Germinal center (tissue), 1 donor: ENCODE measurements at regions not wholly inside any gene's neighbourhood (a gene's known extent, or its start where the extent isn't known, plus 50 kb on each side); places are given as distances from the start of the nearest gene placed in this dataset.

Source experiments
- DNase-seq: peaks from one replicate; pipeline ENCODE4 v3.0.0; 2012; ENCODE audit warnings: mixed read lengths, low spot score

DNA sequence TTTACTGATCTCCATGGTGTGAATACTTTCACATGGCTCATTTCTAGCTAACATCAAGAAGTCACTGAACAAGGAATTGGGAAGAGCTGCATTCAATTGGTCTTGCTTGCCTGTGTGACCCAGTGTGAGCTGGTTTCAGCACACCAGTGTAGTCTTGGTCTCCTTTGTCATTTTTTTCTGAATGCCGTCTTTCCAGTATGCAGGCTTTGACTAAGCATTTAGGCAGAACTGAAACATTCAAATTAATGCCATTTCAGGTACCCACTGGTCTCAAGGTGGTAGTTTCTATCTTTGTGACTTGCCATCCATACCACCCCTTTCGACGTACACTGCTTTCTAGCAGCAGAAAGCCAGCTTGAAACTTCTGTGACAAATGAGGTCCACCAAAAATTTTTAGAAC, 550.5 kb upstream of the BOD1L1 start:
- no peak for DNase-seq

DNA sequence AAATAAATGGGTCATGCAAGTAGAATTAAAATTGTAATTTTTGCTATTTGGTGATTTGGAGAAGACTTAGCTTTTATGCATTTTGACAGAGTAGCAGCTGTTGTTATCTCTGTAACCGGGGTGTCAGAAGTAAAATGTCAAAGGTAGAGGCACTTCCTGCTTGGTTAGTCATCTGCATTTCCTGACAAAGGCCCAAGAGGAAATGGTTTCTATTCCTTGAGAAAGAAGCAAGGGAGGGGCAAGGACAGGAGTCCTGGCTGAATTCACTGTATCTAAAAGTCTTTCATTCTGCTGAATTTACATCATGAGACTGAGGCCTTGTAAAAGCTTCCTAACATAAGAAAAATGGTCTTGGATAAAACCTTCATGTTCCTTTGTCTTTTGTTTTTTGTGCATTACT, 550.9 kb upstream of the BOD1L1 start:
- no peak for DNase-seq

DNA sequence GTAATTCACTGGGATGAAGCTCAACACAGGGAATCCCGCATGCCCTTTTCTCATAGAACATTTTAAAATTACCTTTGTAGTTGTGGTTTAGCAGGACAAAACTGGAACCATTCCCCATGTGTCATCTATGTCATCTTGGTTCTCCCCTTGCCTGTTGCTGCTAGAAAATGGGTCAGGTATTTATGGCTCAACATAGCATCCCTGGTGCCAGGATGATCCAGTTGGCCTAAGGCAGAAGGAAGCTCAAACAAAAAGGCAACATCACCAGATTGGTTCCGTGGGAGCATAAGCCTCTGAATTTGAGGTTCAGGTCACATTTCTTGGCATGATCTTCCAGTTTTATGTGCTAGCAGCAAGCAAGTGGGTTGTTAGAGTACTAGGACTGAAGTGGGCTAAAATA, 552.6 kb upstream of the BOD1L1 start:
- DNase-seq, result no peak

DNA sequence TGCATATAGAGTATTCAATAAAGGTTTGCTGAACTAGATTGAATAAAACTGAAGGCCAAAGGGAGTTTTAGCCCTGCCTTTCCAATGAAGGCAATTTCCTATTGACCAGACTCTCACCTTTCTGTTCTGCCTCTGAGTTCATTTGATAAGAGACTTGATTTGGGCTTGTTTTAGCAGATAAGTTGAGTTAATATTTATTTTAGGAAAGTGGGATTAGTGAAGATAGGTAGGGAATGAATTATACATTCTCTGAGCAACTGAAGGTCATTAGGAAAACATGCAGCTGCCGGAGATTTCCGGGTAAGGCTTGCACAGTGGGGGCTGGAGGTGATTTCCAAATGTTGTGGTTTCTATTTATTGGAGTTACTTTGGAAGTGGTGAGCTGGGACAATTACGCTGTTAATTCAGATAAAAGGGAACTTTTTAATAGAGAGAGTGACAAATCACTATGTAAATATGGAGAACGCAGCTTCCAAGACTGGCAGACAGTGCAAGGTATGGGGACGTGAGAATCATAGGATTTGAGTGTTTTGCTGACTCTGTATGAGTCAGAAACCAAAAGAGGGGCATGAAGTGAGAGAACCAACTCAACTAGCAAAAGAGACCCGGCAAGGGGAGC, 553.6 kb upstream of the BOD1L1 start:
- no peak for DNase-seq

- DNase-seq, result no peak
These were observed 554.6 kb upstream of the BOD1L1 start for GRCh38 chr4:14182148-14182547.

DNA sequence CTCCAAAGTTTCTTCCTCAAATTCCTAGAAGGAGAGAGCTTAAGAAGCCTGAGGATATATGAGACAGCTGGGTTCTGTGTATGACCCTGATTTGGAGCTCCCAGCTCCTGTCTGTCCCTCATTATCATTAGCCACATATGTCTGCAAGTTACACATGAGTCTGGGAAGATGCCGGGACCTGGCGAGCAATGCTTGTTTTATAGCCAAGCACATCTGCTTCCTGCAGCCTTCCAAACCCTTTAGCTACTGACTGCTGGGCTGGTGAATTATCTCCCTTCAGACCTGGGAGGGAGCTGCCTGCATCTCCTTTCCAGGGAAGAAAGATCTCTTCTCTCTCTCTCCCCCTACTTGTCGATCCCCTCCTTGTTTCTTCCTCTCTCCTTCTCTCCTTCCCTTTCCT, 556.7 kb upstream of the BOD1L1 start:
- DNase-seq, result no peak

GRCh38 chr4:14184767-14185166, 557.2 kb upstream of the BOD1L1 start:
- no peak for DNase-seq

- no peak for DNase-seq
These were observed 560.7 kb upstream of the BOD1L1 start for GRCh38 chr4:14188214-14188613.

DNA sequence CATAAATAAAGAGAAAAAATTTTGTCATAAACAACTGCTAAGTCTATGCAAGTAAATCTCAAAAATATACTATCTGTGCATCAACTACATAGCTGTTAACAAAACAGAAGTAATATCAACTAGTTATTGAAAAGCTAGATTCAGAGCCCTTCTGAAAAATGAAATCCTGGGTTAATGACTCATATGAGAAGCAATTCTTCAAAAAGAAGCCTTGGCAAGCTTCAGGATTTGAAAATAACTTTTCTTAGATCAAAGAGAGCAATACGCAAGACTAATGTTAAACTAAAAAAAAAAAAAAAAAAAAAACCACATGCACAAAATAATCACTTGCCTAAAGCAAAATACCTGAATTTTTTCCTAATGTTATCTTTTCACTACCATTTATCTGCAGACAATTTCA, 566.1 kb upstream of the BOD1L1 start:
- no peak for DNase-seq

DNA sequence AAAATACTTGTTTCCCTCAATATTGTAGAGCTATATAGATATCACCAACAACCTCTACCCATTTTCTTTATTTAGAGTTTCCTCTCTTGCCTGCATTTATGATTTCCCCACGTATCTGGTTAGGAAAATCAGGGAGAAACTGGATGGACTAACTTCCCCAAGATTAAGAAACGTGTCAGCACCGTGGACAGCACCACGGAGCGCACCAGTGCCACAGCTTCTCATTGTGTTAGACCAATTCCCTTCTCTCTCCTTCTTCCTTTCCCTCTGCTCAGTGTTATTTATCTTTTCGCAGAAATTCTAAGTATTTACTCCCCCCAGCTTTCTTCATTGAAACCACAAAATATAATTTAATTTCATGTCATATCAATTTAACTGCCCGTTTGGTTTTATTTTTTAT, 568.6 kb upstream of the BOD1L1 start:
- no peak for DNase-seq

DNA sequence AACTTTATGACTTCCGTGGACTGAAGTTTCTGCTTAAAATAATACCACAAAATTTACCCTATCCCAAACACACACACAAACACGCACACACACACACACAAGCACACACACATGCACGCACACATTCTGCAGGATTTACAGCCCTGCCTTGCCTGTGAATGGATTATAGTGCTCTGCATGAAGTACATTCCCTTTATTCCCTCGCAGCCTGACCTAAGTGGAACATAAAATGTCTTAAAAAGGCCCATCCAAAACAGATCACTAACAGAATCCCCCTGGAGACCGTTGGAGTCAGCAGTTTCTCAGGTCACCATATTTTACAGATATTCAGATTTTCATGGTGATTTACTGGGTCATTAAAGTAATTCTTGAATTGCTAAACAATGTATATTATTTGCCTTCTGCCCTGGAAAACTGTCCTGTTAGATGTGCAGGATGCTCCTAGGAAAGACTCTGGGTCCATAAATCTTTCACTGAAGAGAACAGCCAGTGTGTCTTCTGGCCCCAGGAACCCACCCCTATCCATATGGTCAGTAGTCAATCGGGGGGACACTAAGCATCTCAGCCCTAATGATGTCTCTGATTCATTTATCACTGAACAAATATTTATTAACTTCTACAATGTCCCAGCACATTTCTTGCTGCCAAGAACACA, 587.7 kb upstream of the BOD1L1 start:
- no peak for DNase-seq

DNA sequence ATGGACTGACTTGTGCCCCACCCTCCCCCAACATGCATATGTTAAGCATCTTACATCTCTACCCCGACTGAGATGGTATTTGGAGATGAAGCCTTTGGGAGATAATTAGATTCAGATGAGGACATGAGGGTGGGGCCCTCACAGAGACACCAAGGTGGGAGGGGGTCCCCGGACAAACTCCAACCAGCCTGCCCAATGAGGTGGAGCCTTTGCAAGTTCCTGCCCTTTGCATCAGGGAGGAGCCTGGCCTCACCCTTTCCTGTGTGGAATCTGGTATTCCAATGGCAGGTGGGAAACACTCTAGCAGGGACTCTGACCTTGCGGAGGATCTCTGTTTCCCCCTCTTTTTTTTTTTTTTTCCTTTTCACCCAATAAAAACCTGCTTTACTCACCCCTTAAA, 589.9 kb upstream of the BOD1L1 start:
- no peak for DNase-seq

DNA sequence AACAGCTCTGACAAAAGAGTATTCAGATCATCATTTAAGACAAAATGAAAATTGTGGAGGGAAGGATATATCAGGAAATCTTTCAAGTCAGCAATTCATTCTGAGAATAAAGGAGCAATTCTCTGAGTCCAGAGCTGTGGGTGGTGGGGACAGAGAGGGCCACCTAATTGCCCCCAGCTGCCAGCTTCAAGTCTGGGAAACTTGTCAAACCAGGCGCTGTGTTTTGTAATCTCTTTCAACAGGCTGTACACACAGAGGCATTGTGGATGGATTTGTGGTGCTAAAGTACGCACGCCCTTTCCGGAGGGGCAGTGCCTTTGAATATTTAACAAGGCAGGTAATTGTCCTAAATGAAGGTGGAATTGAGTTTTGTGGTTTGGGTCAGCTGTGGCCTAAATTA, 591.1 kb upstream of the BOD1L1 start:
- DNase-seq, result no peak

DNA sequence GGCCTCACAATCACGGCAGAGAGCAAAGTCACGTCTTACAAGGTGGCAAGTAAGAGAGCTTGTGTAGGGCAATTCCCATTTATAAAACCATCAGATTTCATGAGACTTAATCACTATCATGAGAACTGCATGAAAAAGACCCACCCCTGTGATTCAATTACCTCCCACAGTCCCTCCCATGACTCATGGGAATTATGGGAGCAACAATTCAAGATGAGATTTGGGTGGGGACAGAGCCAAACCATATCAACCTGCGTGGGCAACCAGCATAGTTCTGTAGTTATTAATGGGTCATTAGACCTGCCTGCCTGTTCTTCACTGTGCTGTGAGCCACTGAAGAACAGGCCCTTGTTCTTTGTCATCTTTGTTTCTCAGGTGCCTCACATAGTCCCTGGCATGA, 593.7 kb upstream of the BOD1L1 start:
- DNase-seq, result no peak

GRCh38 chr4:14222377-14223029, 595.0 kb upstream of the BOD1L1 start:
- no peak for DNase-seq

DNA sequence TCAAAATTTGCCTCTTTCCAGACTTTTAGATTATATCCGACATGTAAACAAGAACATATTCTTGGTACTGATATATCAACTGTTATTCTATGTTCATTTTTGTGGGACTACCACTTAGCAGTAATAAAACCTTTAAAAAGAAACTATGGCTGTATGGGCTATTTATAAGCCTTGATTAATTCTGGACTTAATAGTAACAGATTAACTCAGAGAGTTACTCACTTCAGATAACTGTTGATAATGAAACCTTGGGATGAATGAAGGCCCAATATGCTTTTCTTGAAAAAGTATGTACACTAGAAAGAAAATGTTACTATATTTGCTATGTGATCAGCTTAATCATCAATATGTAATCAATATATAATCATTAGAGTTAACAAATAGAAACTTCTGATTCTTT, 595.9 kb upstream of the BOD1L1 start:
- DNase-seq, result no peak

- DNase-seq, result no peak
These were observed 598.2 kb upstream of the BOD1L1 start for GRCh38 chr4:14225688-14226207.

DNA sequence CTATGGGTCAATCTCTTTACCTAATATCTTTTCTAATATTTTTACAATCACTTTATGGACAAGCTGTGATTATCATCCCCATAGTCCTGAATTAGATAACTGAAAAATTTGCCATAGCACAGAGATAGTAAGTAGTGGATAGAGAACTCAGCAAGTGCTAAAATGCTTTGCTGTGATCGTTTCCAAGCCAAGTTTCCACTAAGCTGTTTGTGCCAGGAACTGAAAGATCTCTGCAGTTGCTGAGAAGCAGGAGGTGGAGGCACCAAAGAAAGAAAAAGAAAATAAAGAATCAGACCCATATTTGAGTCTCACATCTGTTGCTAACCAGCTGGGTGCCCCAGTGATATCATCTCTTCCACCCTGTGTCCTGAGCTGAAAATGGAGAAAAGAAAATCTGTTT, 605.6 kb upstream of the BOD1L1 start:
- DNase-seq, result no peak

GRCh38 chr4:14234307-14234706, 606.8 kb upstream of the BOD1L1 start:
- DNase-seq, result no peak

GRCh38 chr4:14236359-14236758, 608.8 kb upstream of the BOD1L1 start:
- DNase-seq, result no peak

GRCh38 chr4:14237911-14238310, 610.4 kb upstream of the BOD1L1 start:
- DNase-seq, result no peak

GRCh38 chr4:14241574-14241973, 614.0 kb upstream of the BOD1L1 start:
- no peak for DNase-seq

DNA sequence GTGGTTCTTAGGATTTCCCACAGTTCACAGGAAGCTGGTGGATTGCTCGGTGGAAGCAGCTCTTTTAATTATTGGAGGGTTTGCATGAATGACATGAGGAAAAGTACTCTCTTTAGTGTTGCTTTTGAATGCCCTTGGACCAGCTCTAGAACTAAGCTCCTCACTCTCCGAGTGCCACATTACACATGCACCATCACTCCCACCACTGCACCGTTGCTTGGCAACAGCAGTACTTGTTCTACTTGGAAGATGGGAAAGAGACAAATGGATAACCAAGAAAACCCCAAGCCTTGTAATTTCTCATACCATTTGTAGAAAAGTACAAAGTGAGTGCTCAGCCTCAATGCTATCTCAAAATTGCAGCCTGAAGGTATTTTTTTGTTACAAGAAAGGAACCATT, 620.2 kb upstream of the BOD1L1 start:
- no peak for DNase-seq

DNA sequence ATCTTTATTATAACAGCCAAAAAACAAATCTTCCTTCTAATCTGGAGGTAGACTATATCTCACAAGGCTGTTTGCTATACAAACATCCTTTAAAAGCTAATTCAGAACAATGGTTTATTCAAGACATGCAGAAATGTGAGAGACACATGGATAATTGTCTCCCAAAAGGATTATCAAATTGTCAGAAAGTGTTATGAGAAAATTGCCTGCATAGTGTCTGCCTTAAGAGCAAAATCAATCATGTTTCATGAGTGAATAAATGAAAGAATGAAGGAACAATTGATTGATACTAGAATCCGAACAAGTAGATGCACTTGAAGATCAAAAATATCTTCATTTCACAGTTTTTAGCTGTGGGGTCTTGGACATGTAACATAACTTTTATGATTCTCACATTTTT, 621.7 kb upstream of the BOD1L1 start:
- no peak for DNase-seq
